ENCODE measurements at regions not wholly inside any gene's neighbourhood (a gene's known extent, or its start where the extent isn't known, plus 50 kb on each side); places are given as distances from the start of the nearest gene placed in this dataset.

DNA sequence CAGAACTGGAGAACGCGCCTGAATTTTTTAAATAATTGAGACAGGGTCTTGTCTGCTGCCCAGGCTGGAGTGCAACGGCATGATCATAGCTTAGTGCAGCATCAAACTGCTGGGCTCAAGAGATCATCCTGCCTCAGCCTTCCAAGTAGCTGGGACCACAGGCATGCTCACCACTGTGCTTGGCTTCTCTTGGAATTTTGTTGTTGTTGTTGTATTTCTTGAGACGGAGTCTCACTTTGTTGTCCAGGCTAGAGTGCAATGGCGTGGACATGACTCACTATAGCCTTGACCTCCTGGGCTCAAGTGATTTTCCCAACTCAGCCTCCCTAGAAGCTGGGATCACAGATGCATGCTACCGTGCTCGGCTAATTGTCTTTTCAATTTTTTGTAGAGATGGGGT lies 58.4 kb upstream of the DAB2IP start:
- Histone ChIP-seq H3K9me3 (ENCODE audit: insufficient read depth in 2 of 2, low read depth in 1 of 2, low read length in 1 of 2) (peaks cover 3 to 7% of the 10 kb centered on the region in 2 experiments; a peak in 2 of 4 replicates), H2BK5ac (ENCODE audit: low read depth, low read length) (no peak overlapping the region), H3K27me3 (replicated peaks in 1 of 4; ENCODE audit: control insufficient read depth in 3 of 4, extremely low read depth in 1 of 4, insufficient read depth in 3 of 4, low read length in 3 of 4) (peaks cover 0 to 2% (median 0%) of the 10 kb centered on the region in 4 experiments; a peak in 1 of 7 replicates), H3K18ac (ENCODE audit: extremely low read depth, low read length) (no peak overlapping the region), H2BK15ac (ENCODE audit: low read length) (no peak overlapping the region; the same call in 1 of the 2 replicates), H3K23ac (ENCODE audit: insufficient read length) (no peak overlapping the region), H3K9ac (replicated peaks in 1 of 4; ENCODE audit: extremely low read depth in 1 of 4, low read depth in 3 of 4, low read length in 3 of 4) (no peak overlapping the region), H4K5ac (ENCODE audit: insufficient read length, low read depth, low read length) (no peak overlapping the region), H3K4me2 (ENCODE audit: insufficient read depth in 1 of 2, low read depth in 2 of 2, low read length in 2 of 2) (no peak overlapping the region), H3K23me2 (ENCODE audit: low read depth, low read length) (peaks cover 4% of the 10 kb centered on the region), H3K36me3 (ENCODE audit: control insufficient read depth in 2 of 4, insufficient read depth in 4 of 4, low read length in 3 of 4) (no peaks in the 10 kb centered on the region), H4K8ac (ENCODE audit: extremely low read depth, insufficient read depth, low read length) (peak overlapping the region; percentile 10; the same call in 1 of the 2 replicates), H3K4ac (replicated peaks; ENCODE audit: insufficient read length, low read depth, low read length) (no peak overlapping the region), H4K91ac (replicated peaks; ENCODE audit: insufficient read length, low read length) (no peak overlapping the region), H2AK5ac (ENCODE audit: low read depth, low read length) (no peak overlapping the region), H3K79me2 (ENCODE audit: control insufficient read depth in 1 of 2, insufficient read depth in 2 of 2, low read length in 2 of 2) (no peaks in the 10 kb centered on the region), H2BK20ac (ENCODE audit: low read length) (no peak overlapping the region), H3K4me1 (replicated peaks in 1 of 4; ENCODE audit: control insufficient read depth in 3 of 4, insufficient read depth in 4 of 4, low read length in 3 of 4) (peaks cover 0 to 6% (median 2%) of the 10 kb centered on the region in 4 experiments; a peak in 3 of 7 replicates), H3K27ac (ENCODE audit: low read depth, low read length) (no peak overlapping the region), H3K56ac (replicated peaks; ENCODE audit: insufficient read length, low read depth, low read length) (no peak overlapping the region), H4K20me1 (replicated peaks in 1 of 2; ENCODE audit: control insufficient read depth in 1 of 2, insufficient read depth in 2 of 2, low read length in 2 of 2) (no peaks in the 10 kb centered on the region), H3K79me1 (ENCODE audit: low read depth, low read length) (no peaks in the 10 kb centered on the region), H2AFZ (ENCODE audit: low read length) (no peak overlapping the region), H2BK120ac (replicated peaks; ENCODE audit: low read depth, low read length) (no peak overlapping the region), H3K14ac (ENCODE audit: insufficient read length) (no peak overlapping the region), H2BK12ac (ENCODE audit: low read depth, low read length) (no peak overlapping the region), H3K4me3 (ENCODE audit: extremely low read depth in 1 of 4, insufficient read depth in 2 of 4, low read depth in 3 of 4, low read length in 4 of 4) (no peak overlapping the region)
- ChIA-PET CTCF (ENCODE audit: partially characterized antibody) (interaction anchor here (0.7 to 4.4 kb wide), 10 partner anchors 10 to 337 kb away, joined by 3 to 38 read pairs (median 3); no protein-coding TSS in a partner anchor), POLR2A (ENCODE audit: partially characterized antibody) (no interaction called here)
- 84% methylated on average over 7 of the region's 7 CpGs; no CpG with 5 or more reads in 1 of the 2 experiments for WGBS, 2 experiments (ENCODE audit: extremely low coverage in 1 of 2, insufficient coverage in 1 of 2, insufficient read length in 1 of 2, insufficient replicate concordance in 2 of 2, low coverage in 1 of 2, low lambda C conversion rate in 2 of 2, missing lambda C conversion rate in 1 of 2)
- DNase-seq (ENCODE audit: low read depth in 1 of 2, low spot score in 2 of 2) (no peak), FAIRE-seq (no peak)
- TF ChIP-seq CTCF (IDR thresholded peaks at IDR 0.05; ENCODE audit: control extremely low read depth in 1 of 3, insufficient read depth in 1 of 3, low read depth in 1 of 3, low read length in 3 of 3) (no peak), SRF (IDR thresholded peaks at IDR 0.05; ENCODE audit: low read depth, low read length) (no peak), ATF2 (IDR thresholded peaks at IDR 0.05; ENCODE audit: low read length) (no peak), ZNF274 (IDR thresholded peaks at IDR 0.05; ENCODE audit: borderline replicate concordance, extremely low read depth, low read length) (no peak), HDAC2 (IDR thresholded peaks at IDR 0.05; ENCODE audit: borderline replicate concordance in 1 of 2, low read depth in 2 of 2, low read length in 2 of 2) (no peak), TBP (IDR thresholded peaks at IDR 0.05; ENCODE audit: low read depth, low read length) (no peak), YY1 (IDR thresholded peaks at IDR 0.05; ENCODE audit: low read depth, low read length) (no peak), SP2 (IDR thresholded peaks at IDR 0.05; ENCODE audit: low read length) (no peak), TCF12 (IDR thresholded peaks at IDR 0.05; ENCODE audit: low read depth, low read length) (no peak), SIN3A (conservative IDR thresholded peaks at IDR 0.05 in 1 of 2, IDR thresholded peaks at IDR 0.05 in 1 of 2; ENCODE audit: low read depth in 1 of 2, low read length in 2 of 2) (no peak)
